Calu3 (cell line): ENCODE measurements at regions not wholly inside any gene's neighbourhood (a gene's known extent, or its start where the extent isn't known, plus 50 kb on each side); places are given as distances from the start of the nearest gene placed in this dataset.

Experiments
- BruUV-seq: library from RNA; stranded (reverse); fragments of 400-500 nt; replicated peaks from 2 replicates; lab custom pipeline; 2021; lab: Mats Ljungman, UMichigan
- CTCF ChIA-PET: fragments of 300-600 bp; sonication (Branson Sonifier 250); formaldehyde crosslinking; loops from one replicate; lab custom pipeline; 2022; ENCODE audit warnings: antibody characterized with exemption; lab: Charles Lee
- DNase-seq: peaks from one replicate; pipeline ENCODE4 v3.0.0; 2022
- H3K27ac Mint-ChIP-seq: one replicate; pipeline ENCODE4 v1.8.0; 2022; ENCODE audit warnings: mixed read lengths; ENCODE audit not compliant: unreplicated experiment
- H3K27me3 Mint-ChIP-seq: one replicate; pipeline ENCODE4 v1.8.0; 2022; ENCODE audit warnings: mixed read lengths; ENCODE audit not compliant: unreplicated experiment
- H3K36me3 Mint-ChIP-seq: one replicate; pipeline ENCODE4 v1.8.0; 2022; ENCODE audit warnings: mild to moderate bottlenecking, moderate library complexity, mixed read lengths; ENCODE audit not compliant: insufficient read depth, unreplicated experiment
- H3K4me1 Mint-ChIP-seq: one replicate; pipeline ENCODE4 v1.8.0; 2022; ENCODE audit warnings: mild to moderate bottlenecking, low read depth, mixed read lengths; ENCODE audit not compliant: unreplicated experiment
- H3K4me3 Mint-ChIP-seq: one replicate; pipeline ENCODE4 v1.8.0; 2022; ENCODE audit warnings: mild to moderate bottlenecking, low read depth, moderate library complexity, mixed read lengths; ENCODE audit not compliant: unreplicated experiment
- H3K9me3 Mint-ChIP-seq: one replicate; pipeline ENCODE4 v1.8.0; 2022; ENCODE audit warnings: low read depth, mixed read lengths; ENCODE audit not compliant: unreplicated experiment
- intact Hi-C: fragments of 100-400 bp; cut with micrococcal nuclease; formaldehyde crosslinking; loops from one replicate; pipeline ENCODE4 v1.10.0; 2022; ENCODE audit not compliant: unreplicated experiment
- TF ChIP-seq, protein P1 (sequence below): fragments of 200-600 bp; IDR thresholded peaks from one replicate; pipeline ENCODE4 v1.8.0; 2022; ENCODE audit warnings: antibody characterized with exemption; ENCODE audit not compliant: unreplicated experiment

DNA sequence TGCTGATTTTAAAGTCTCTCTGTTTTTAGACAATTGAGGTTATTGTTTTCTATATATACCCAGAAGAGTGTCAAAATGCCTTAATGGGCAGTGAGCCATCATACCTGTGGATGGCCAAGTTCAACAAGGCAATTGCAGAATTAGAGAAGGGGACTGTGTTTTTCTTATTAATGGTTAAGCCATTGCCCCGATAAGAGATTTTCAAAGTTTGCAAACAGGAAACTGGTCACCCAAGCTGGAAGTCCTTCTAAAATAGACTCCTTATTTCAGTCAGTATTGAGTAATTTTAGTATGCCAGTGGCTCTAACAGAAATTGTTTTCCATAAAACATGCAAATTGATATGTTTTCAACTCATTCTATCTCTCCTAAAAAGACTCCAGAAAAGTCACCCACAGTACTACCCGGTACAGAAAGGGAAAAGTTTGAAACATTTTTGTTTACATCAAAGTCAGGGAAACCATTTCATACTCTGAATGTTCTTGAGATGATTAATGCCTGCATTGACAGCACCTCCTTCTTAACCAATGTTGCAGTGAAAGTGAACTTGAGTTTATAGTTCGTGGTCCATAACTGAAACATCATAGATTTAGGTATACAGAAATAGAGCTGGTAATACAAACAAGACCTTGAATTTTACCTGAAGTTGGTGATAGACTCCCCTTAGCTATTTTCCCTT lies 191.1 kb downstream of the TMX1 start:
- TF ChIP-seq, protein P1, sequence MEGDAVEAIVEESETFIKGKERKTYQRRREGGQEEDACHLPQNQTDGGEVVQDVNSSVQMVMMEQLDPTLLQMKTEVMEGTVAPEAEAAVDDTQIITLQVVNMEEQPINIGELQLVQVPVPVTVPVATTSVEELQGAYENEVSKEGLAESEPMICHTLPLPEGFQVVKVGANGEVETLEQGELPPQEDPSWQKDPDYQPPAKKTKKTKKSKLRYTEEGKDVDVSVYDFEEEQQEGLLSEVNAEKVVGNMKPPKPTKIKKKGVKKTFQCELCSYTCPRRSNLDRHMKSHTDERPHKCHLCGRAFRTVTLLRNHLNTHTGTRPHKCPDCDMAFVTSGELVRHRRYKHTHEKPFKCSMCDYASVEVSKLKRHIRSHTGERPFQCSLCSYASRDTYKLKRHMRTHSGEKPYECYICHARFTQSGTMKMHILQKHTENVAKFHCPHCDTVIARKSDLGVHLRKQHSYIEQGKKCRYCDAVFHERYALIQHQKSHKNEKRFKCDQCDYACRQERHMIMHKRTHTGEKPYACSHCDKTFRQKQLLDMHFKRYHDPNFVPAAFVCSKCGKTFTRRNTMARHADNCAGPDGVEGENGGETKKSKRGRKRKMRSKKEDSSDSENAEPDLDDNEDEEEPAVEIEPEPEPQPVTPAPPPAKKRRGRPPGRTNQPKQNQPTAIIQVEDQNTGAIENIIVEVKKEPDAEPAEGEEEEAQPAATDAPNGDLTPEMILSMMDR, result no peak
- DNase-seq, result peak; percentile 57
- peak overlapping the region; percentile 29 for H3K4me3 Mint-ChIP-seq
- no peaks in the 10 kb centered on the region for H3K9me3 Mint-ChIP-seq
- intact Hi-C loops, result loop anchor here (1.0 to 5.0 kb wide), 3 partner anchors 35 to 206 kb away; no protein-coding TSS in a partner anchor
- no peaks in the 10 kb centered on the region for H3K27me3 Mint-ChIP-seq
- peaks cover 22% of the 10 kb centered on the region for H3K4me1 Mint-ChIP-seq
- peaks cover 9% of the 10 kb centered on the region for H3K36me3 Mint-ChIP-seq
- CTCF ChIA-PET, result interaction anchor here (1.4 kb wide), 1 partner anchor 23 kb away, joined by 3 read pairs; no protein-coding TSS in a partner anchor
- BruUV-seq, result no TSS peak
- H3K27ac Mint-ChIP-seq, result peak overlapping the region; percentile 75

DNA sequence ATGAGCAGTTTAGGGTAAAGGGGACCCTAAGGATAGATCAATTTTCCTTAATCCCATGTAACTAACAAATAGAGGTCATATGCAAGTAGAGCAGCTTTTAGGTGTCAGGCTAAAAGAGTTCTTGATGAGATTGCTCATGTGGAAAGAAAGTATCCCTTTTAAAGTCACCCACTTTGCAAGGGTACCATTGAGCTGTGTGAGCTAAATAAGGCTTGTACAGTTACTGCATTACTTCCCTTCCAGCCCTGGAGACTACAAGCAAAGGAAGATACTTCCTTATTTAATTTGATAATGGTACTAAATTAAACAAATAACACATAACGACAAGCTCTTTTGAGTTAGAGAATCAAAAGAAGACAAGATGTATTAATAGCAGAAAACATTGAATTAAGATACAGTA lies 191.7 kb downstream of the TMX1 start:
- CTCF ChIA-PET, result interaction anchor here (1.4 kb wide), 1 partner anchor 22 kb away, joined by 3 read pairs; no protein-coding TSS in a partner anchor
- Mint-ChIP-seq H3K27ac (peak overlapping the region; percentile 75), H3K9me3 (peaks cover 2% of the 10 kb centered on the region), H3K36me3 (peaks cover 9% of the 10 kb centered on the region), H3K4me1 (peaks cover 22% of the 10 kb centered on the region), H3K27me3 (no peaks in the 10 kb centered on the region), H3K4me3 (no peak overlapping the region)
- no TSS peak for BruUV-seq
- TF ChIP-seq, protein P1, result no peak
- intact Hi-C loops, result loop anchor here (1.0 to 5.0 kb wide), 3 partner anchors 35 to 206 kb away; no protein-coding TSS in a partner anchor
- DNase-seq, result no peak

DNA sequence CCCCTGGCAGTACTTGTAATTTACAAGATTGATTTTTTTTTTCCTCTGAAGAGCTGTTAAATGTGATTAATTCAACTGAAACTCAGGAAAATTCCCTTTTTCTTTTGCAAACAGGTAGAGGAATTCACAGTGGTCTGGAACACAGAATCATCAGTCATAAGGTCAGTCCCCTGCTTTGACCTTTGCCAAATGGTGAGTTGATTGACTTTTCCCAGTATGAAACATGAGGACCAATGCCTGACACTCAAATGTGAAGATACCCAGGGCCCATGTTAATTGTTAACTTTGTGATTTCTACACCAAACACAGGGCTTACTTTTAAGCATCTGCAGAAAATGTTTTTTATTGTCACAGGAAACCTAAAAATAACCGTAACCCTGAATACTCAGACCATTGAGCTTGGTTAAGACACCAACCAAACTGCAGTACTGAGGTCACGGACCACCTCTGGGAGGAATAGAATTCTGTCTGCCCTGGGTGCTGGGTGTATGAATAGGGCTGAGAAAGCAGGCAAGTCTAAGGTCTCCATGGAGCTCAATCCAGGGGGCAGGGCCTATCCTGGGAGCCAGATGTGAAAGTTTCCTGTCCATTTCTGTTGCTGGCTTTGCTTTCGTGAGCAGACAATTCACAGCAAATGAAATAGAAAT lies 192.4 kb downstream of the TMX1 start:
- CTCF ChIA-PET, result interaction anchor here (1.4 kb wide), 1 partner anchor 22 kb away, joined by 3 read pairs; no protein-coding TSS in a partner anchor
- no TSS peak for BruUV-seq
- no peak overlapping the region for H3K4me3 Mint-ChIP-seq
- peak overlapping the region; percentile 75 for H3K27ac Mint-ChIP-seq
- peaks cover 2% of the 10 kb centered on the region for H3K9me3 Mint-ChIP-seq
- peaks cover 9% of the 10 kb centered on the region for H3K36me3 Mint-ChIP-seq
- TF ChIP-seq, protein P1, result no peak
- intact Hi-C loops, result loop anchor here (5.0 kb wide), 1 partner anchor 205 kb away; no protein-coding TSS in a partner anchor
- no peaks in the 10 kb centered on the region for H3K27me3 Mint-ChIP-seq
- H3K4me1 Mint-ChIP-seq, result peaks cover 22% of the 10 kb centered on the region
- no peak for DNase-seq

DNA sequence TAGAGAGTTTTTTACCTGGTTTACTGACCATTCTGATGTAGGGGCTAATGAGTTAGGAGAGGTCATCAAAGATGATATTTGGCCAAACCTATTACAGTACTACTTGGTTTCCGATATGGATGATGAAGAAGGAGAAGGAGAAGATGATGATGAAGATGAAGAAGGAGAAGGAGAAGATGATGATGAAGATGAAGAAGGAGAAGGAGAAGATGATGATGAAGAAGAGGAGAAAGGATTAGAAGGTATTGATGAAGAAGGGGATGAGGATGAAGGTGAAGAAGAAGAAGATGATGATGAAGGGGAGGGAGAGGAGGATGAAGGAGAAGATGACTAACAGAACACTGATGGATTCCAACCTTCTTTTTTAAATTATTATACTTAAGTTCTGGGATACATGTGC lies 196.6 kb downstream of the TMX1 start:
- no TSS peak for BruUV-seq
- Mint-ChIP-seq H3K27ac (no peak overlapping the region), H3K36me3 (no peaks in the 10 kb centered on the region), H3K4me3 (no peak overlapping the region), H3K4me1 (peaks cover 13% of the 10 kb centered on the region), H3K27me3 (no peaks in the 10 kb centered on the region), H3K9me3 (peaks cover 2% of the 10 kb centered on the region)
- TF ChIP-seq, protein P1, result no peak
- no peak for DNase-seq
- intact Hi-C loops, result no loop called here
- CTCF ChIA-PET, result no interaction called here
